ENCODE measurements at regions not wholly inside any gene's neighbourhood (a gene's known extent, or its start where the extent isn't known, plus 50 kb on each side); places are given as distances from the start of the nearest gene placed in this dataset.

DNA sequence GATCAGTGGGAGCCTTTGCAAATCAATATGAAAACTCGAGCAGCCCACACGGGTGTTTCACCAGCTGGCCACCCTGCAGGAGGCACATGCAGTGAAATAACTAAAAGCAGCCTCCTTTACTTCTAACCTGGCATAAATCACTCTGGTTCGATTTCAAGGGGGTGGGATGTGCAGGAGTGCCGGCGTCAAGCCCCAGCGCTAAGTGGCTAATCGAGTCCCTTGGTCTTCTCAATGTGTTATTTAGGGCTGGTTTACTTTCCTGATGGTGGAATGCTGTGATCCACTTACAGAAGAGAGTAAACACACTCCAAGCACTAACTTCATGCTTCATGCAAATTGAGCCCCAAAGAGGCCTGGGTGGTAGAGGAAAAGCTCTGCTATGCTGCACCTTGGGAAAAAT, 109.4 kb downstream of the TMEM174 start:
- Histone ChIP-seq H3K36me3 (ENCODE audit: control insufficient read depth, insufficient read depth, low read length) (no peaks in the 10 kb centered on the region), H3K4me3 (ENCODE audit: insufficient read depth, low read depth, low read length) (no peak overlapping the region), H3K9me3 (ENCODE audit: control insufficient read depth, low read length) (no peaks in the 10 kb centered on the region), H3K4me1 (ENCODE audit: control insufficient read depth, insufficient read depth, low read length) (peaks cover 9% of the 10 kb centered on the region), H3K27ac (ENCODE audit: insufficient read depth, low read depth, low read length, poor library complexity, severe bottlenecking) (no peak overlapping the region), H3K27me3 (ENCODE audit: control insufficient read depth, insufficient read depth, low read length, poor library complexity, severe bottlenecking) (no peaks in the 10 kb centered on the region)
- WGBS, 2 experiments: 72 to 74% methylated on average over 7 of the region's 7 CpGs

GRCh38 chr5:73280821-73281746, 108.1 kb downstream of the TMEM174 start:
- Histone ChIP-seq H3K36me3 (ENCODE audit: control insufficient read depth, insufficient read depth, low read length) (no peaks in the 10 kb centered on the region), H3K4me3 (ENCODE audit: insufficient read depth, low read depth, low read length) (no peak overlapping the region), H3K27me3 (ENCODE audit: control insufficient read depth, insufficient read depth, low read length, poor library complexity, severe bottlenecking) (no peaks in the 10 kb centered on the region), H3K27ac (ENCODE audit: insufficient read depth, low read depth, low read length, poor library complexity, severe bottlenecking) (no peak overlapping the region), H3K9me3 (ENCODE audit: control insufficient read depth, low read length) (no peaks in the 10 kb centered on the region), H3K4me1 (ENCODE audit: control insufficient read depth, insufficient read depth, low read length) (peaks cover 9% of the 10 kb centered on the region)
- 78 to 79% methylated on average over 20 of the region's 20 CpGs for WGBS, 2 experiments

- Histone ChIP-seq H3K4me1 (ENCODE audit: control insufficient read depth, insufficient read depth, low read length) (peaks cover 9% of the 10 kb centered on the region), H3K27me3 (ENCODE audit: control insufficient read depth, insufficient read depth, low read length, poor library complexity, severe bottlenecking) (no peaks in the 10 kb centered on the region), H3K36me3 (ENCODE audit: control insufficient read depth, insufficient read depth, low read length) (no peaks in the 10 kb centered on the region), H3K4me3 (ENCODE audit: insufficient read depth, low read depth, low read length) (no peak overlapping the region), H3K27ac (ENCODE audit: insufficient read depth, low read depth, low read length, poor library complexity, severe bottlenecking) (no peak overlapping the region), H3K9me3 (ENCODE audit: control insufficient read depth, low read length) (no peaks in the 10 kb centered on the region)
- 89 to 95% methylated on average over 2 of the region's 2 CpGs for WGBS, 2 experiments
Observed at GRCh38 chr5:73280386-73280785, 107.4 kb downstream of the TMEM174 start.

DNA sequence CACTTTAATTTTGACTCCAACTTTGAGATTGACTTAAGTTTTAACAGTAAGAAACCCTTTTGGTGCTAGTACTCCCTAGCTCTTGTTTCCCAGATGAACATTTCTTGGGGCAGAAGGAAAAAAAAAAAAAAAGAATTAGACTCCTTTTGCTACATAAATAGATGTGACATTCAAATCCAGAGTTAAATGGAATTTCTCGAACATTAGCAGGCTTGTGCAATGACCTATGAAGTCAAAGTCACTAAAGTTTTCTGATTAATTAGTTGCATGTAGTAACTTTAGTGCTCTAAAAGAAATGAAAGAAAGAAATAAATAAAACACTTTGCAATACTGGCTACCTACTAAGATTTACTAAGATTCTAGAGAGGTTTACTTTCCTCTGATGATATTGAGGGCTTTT, 106.8 kb downstream of the TMEM174 start:
- peaks cover 9% of the 10 kb centered on the region for H3K4me1 ChIP-seq (ENCODE audit: control insufficient read depth, insufficient read depth, low read length)
- no peak overlapping the region for H3K4me3 ChIP-seq (ENCODE audit: insufficient read depth, low read depth, low read length)
- no peaks in the 10 kb centered on the region for H3K9me3 ChIP-seq (ENCODE audit: control insufficient read depth, low read length)
- H3K36me3 ChIP-seq (ENCODE audit: control insufficient read depth, insufficient read depth, low read length): no peaks in the 10 kb centered on the region
- no peak overlapping the region for H3K27ac ChIP-seq (ENCODE audit: insufficient read depth, low read depth, low read length, poor library complexity, severe bottlenecking)
- H3K27me3 ChIP-seq (ENCODE audit: control insufficient read depth, insufficient read depth, low read length, poor library complexity, severe bottlenecking): no peaks in the 10 kb centered on the region
- WGBS, 2 experiments: 91 to 92% methylated on average over 1 of the region's 1 CpG

DNA sequence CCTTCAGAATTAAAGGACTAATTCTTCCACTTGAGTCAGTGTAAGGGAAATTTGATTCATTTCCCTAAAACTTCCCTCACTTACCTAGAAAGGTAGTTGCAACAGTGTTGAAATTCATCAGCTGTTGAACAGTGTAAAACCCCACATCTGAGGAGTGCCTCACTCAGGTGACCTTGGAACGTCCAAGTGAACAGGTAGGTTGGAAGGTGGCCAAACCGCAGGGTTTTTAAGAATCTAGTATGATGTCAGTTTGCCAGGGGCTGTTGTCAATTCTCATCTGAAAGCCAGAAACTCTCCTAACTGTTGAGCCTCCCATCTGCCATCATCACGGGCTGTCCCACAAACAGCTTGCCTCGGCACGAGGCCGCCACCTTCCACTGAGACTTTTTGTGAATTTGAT, 105.7 kb downstream of the TMEM174 start:
- no peaks in the 10 kb centered on the region for H3K36me3 ChIP-seq (ENCODE audit: control insufficient read depth, insufficient read depth, low read length)
- no peak overlapping the region for H3K4me3 ChIP-seq (ENCODE audit: insufficient read depth, low read depth, low read length)
- WGBS, 2 experiments: 94% methylated on average over 6 of the region's 6 CpGs
- H3K27me3 ChIP-seq (ENCODE audit: control insufficient read depth, insufficient read depth, low read length, poor library complexity, severe bottlenecking): no peaks in the 10 kb centered on the region
- H3K27ac ChIP-seq (ENCODE audit: insufficient read depth, low read depth, low read length, poor library complexity, severe bottlenecking): no peak overlapping the region
- H3K9me3 ChIP-seq (ENCODE audit: control insufficient read depth, low read length): no peaks in the 10 kb centered on the region
- H3K4me1 ChIP-seq (ENCODE audit: control insufficient read depth, insufficient read depth, low read length): peaks cover 9% of the 10 kb centered on the region

- Histone ChIP-seq H3K36me3 (ENCODE audit: control insufficient read depth, insufficient read depth, low read length) (no peaks in the 10 kb centered on the region), H3K27me3 (ENCODE audit: control insufficient read depth, insufficient read depth, low read length, poor library complexity, severe bottlenecking) (no peaks in the 10 kb centered on the region), H3K27ac (ENCODE audit: insufficient read depth, low read depth, low read length, poor library complexity, severe bottlenecking) (no peak overlapping the region), H3K4me3 (ENCODE audit: insufficient read depth, low read depth, low read length) (no peak overlapping the region), H3K9me3 (ENCODE audit: control insufficient read depth, low read length) (no peaks in the 10 kb centered on the region), H3K4me1 (ENCODE audit: control insufficient read depth, insufficient read depth, low read length) (no peaks in the 10 kb centered on the region)
- WGBS, 2 experiments: 74 to 77% methylated on average over 15 of the region's 15 CpGs
Observed at GRCh38 chr5:73274881-73275663, 102.1 kb downstream of the TMEM174 start.

GRCh38 chr5:73274121-73274520, 101.1 kb downstream of the TMEM174 start:
- H3K27me3 ChIP-seq (ENCODE audit: control insufficient read depth, insufficient read depth, low read length, poor library complexity, severe bottlenecking): no peaks in the 10 kb centered on the region
- WGBS, 2 experiments: 77 to 82% methylated on average over 3 of the region's 3 CpGs
- no peaks in the 10 kb centered on the region for H3K36me3 ChIP-seq (ENCODE audit: control insufficient read depth, insufficient read depth, low read length)
- H3K4me3 ChIP-seq (ENCODE audit: insufficient read depth, low read depth, low read length): no peak overlapping the region
- no peaks in the 10 kb centered on the region for H3K4me1 ChIP-seq (ENCODE audit: control insufficient read depth, insufficient read depth, low read length)
- no peak overlapping the region for H3K27ac ChIP-seq (ENCODE audit: insufficient read depth, low read depth, low read length, poor library complexity, severe bottlenecking)
- no peaks in the 10 kb centered on the region for H3K9me3 ChIP-seq (ENCODE audit: control insufficient read depth, low read length)

DNA sequence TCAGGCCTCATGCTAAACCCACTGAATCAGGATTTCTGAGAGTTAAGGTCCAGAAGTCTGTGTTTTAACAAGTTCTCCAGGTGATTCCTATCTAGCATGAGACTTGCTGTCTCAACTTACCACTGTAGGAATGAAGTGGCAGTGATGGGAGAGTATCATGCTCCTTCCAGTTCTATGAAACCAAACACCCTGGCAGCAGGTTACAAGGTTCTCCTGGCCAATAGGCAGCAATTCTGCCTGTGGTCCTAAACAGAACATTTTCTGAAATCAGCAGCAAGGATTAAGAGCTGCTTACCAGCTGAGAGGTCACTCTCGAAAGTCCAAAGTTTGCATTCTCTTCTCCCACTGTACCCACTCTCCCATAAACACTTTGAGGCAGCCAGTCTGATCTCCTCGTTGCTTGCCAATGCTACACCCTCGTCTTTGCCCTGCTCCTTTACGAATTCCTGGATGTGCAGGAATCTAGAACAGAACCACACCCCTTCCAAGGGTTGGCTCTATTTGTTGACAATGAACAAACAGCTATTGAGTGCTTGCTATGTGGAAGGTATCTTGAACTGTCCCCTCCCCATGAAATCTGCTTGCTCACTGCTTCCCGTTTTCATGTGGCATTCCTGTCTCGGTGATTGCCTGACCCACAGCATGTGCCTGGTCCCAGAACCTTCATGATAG, 100.5 kb downstream of the TMEM174 start:
- 87 to 92% methylated on average over 6 of the region's 6 CpGs for WGBS, 2 experiments
- Histone ChIP-seq H3K4me3 (ENCODE audit: insufficient read depth, low read depth, low read length) (no peak overlapping the region), H3K36me3 (ENCODE audit: control insufficient read depth, insufficient read depth, low read length) (no peaks in the 10 kb centered on the region), H3K27me3 (ENCODE audit: control insufficient read depth, insufficient read depth, low read length, poor library complexity, severe bottlenecking) (no peaks in the 10 kb centered on the region), H3K9me3 (ENCODE audit: control insufficient read depth, low read length) (no peaks in the 10 kb centered on the region), H3K27ac (ENCODE audit: insufficient read depth, low read depth, low read length, poor library complexity, severe bottlenecking) (no peak overlapping the region), H3K4me1 (ENCODE audit: control insufficient read depth, insufficient read depth, low read length) (no peaks in the 10 kb centered on the region)

DNA sequence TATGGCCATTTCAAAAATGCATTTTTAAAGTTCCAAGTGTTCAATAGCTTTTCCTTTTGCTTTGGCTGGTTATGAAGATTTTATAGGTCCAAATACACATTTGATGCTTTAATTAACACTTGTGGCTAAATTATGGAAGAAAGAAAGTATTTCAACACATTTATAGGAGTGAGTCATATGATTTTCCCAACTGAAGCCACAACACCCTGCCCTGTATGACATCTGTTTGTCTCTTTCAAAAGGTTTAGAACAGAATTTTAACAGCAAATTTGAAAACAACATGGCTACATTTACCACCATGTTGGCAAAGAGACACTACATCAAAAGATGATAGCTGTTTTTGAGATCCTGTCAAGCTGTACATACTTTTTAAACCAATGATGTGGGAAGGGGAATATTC, 99.4 kb downstream of the TMEM174 start:
- Histone ChIP-seq H3K4me1 (ENCODE audit: control insufficient read depth, insufficient read depth, low read length) (peaks cover 7% of the 10 kb centered on the region), H3K36me3 (ENCODE audit: control insufficient read depth, insufficient read depth, low read length) (no peaks in the 10 kb centered on the region), H3K9me3 (ENCODE audit: control insufficient read depth, low read length) (no peaks in the 10 kb centered on the region), H3K27ac (ENCODE audit: insufficient read depth, low read depth, low read length, poor library complexity, severe bottlenecking) (no peak overlapping the region), H3K4me3 (ENCODE audit: insufficient read depth, low read depth, low read length) (no peak overlapping the region), H3K27me3 (ENCODE audit: control insufficient read depth, insufficient read depth, low read length, poor library complexity, severe bottlenecking) (no peaks in the 10 kb centered on the region)

- 96 to 98% methylated on average over 2 of the region's 2 CpGs for WGBS, 2 experiments
- no peak overlapping the region for H3K27ac ChIP-seq (ENCODE audit: insufficient read depth, low read depth, low read length, poor library complexity, severe bottlenecking)
- H3K4me3 ChIP-seq (ENCODE audit: insufficient read depth, low read depth, low read length): no peak overlapping the region
- H3K27me3 ChIP-seq (ENCODE audit: control insufficient read depth, insufficient read depth, low read length, poor library complexity, severe bottlenecking): no peaks in the 10 kb centered on the region
- no peaks in the 10 kb centered on the region for H3K36me3 ChIP-seq (ENCODE audit: control insufficient read depth, insufficient read depth, low read length)
- no peaks in the 10 kb centered on the region for H3K9me3 ChIP-seq (ENCODE audit: control insufficient read depth, low read length)
- peaks cover 16% of the 10 kb centered on the region for H3K4me1 ChIP-seq (ENCODE audit: control insufficient read depth, insufficient read depth, low read length)
Observed at GRCh38 chr5:73268826-73269225, 95.8 kb downstream of the TMEM174 start.

Data from ectodermal cell (in vitro differentiated cells).